Kasumi-1 (cell line): ENCODE measurements at regions not wholly inside any gene's neighbourhood (a gene's known extent, or its start where the extent isn't known, plus 50 kb on each side); places are given as distances from the start of the nearest gene placed in this dataset.

ENCODE experiments used
- DNase-seq, 2 experiments: peaks; one replicate each; lab custom pipeline; 2025; lab: John Stamatoyannopoulos, UW

- no peak for DNase-seq
These were observed 193.2 kb upstream of the TWIST2 start for GRCh38 chr2:238654479-238655197.

GRCh38 chr2:238655198-238655860 is 192.6 kb upstream of the TWIST2 start:
- DNase-seq: no peak

GRCh38 chr2:238655974-238656722 is 191.7 kb upstream of the TWIST2 start:
- no peak for DNase-seq

GRCh38 chr2:238657132-238658053 is 190.5 kb upstream of the TWIST2 start:
- no peak for DNase-seq

- DNase-seq: no peak
These were observed 189.9 kb upstream of the TWIST2 start for GRCh38 chr2:238658054-238658407.

- DNase-seq: no peak
These were observed 189.1 kb upstream of the TWIST2 start for GRCh38 chr2:238658820-238659219.

GRCh38 chr2:238659231-238659630 is 188.7 kb upstream of the TWIST2 start:
- DNase-seq: no peak

- DNase-seq: no peak
These were observed 184.3 kb upstream of the TWIST2 start for GRCh38 chr2:238663586-238663985.

GRCh38 chr2:238665919-238666318 is 182.0 kb upstream of the TWIST2 start:
- no peak for DNase-seq

- no peak for DNase-seq
These were observed 181.3 kb upstream of the TWIST2 start for GRCh38 chr2:238666543-238666942.

GRCh38 chr2:238667008-238667407 is 180.9 kb upstream of the TWIST2 start:
- no peak for DNase-seq

GRCh38 chr2:238667639-238668038 is 180.2 kb upstream of the TWIST2 start:
- DNase-seq: no peak

GRCh38 chr2:238668426-238668825 is 179.5 kb upstream of the TWIST2 start:
- no peak for DNase-seq

- DNase-seq: no peak
These were observed 178.8 kb upstream of the TWIST2 start for GRCh38 chr2:238669046-238669445.

GRCh38 chr2:238669581-238670080 is 178.3 kb upstream of the TWIST2 start:
- DNase-seq: no peak

- no peak for DNase-seq
These were observed 177.7 kb upstream of the TWIST2 start for GRCh38 chr2:238670111-238670585.

GRCh38 chr2:238682536-238682935 is 165.3 kb upstream of the TWIST2 start:
- no peak for DNase-seq

GRCh38 chr2:238684362-238685326 is 163.2 kb upstream of the TWIST2 start:
- no peak for DNase-seq

GRCh38 chr2:238685327-238685709 is 162.6 kb upstream of the TWIST2 start:
- DNase-seq: no peak

GRCh38 chr2:238685713-238686112 is 162.2 kb upstream of the TWIST2 start:
- DNase-seq: no peak
